Superior temporal gyrus (tissue), 1 donor: ENCODE measurements at regions not wholly inside any gene's neighbourhood (a gene's known extent, or its start where the extent isn't known, plus 50 kb on each side); places are given as distances from the start of the nearest gene placed in this dataset.

Source experiments
- DNase-seq: peaks from one replicate; pipeline ENCODE4 v3.0.0-alpha.2; 2016; ENCODE audit errors: extremely low spot score

- no peak for DNase-seq
Observed at GRCh38 chr5:118778941-118779340, 209.4 kb downstream of the DTWD2 start.

GRCh38 chr5:118777189-118777736, 211.1 kb downstream of the DTWD2 start:
- no peak for DNase-seq

- no peak for DNase-seq
Observed at GRCh38 chr5:118776755-118777154, 211.6 kb downstream of the DTWD2 start.

- no peak for DNase-seq
Observed at GRCh38 chr5:118775790-118776499, 212.4 kb downstream of the DTWD2 start.

GRCh38 chr5:118768607-118769175, 219.7 kb downstream of the DTWD2 start:
- no peak for DNase-seq

- DNase-seq: no peak
Observed at GRCh38 chr5:118762291-118762690, 226.1 kb downstream of the DTWD2 start.

- no peak for DNase-seq
Observed at GRCh38 chr5:118761814-118762213, 226.5 kb downstream of the DTWD2 start.

- no peak for DNase-seq
Observed at GRCh38 chr5:118752969-118753368, 235.4 kb downstream of the DTWD2 start.

GRCh38 chr5:118736396-118736795, 252.0 kb downstream of the DTWD2 start:
- DNase-seq: no peak

GRCh38 chr5:118733394-118733793, 255.0 kb downstream of the DTWD2 start:
- no peak for DNase-seq

- DNase-seq: no peak
Observed at GRCh38 chr5:118728191-118728590, 260.2 kb downstream of the DTWD2 start.

GRCh38 chr5:118726891-118727290, 261.5 kb downstream of the DTWD2 start:
- DNase-seq: no peak

GRCh38 chr5:118723021-118723338, 265.4 kb downstream of the DTWD2 start:
- DNase-seq: no peak

GRCh38 chr5:118722122-118723020, 266.0 kb downstream of the DTWD2 start:
- no peak for DNase-seq

- DNase-seq: no peak
Observed at GRCh38 chr5:118711727-118712126, 276.6 kb downstream of the DTWD2 start.

GRCh38 chr5:118705959-118706667, 282.2 kb downstream of the DTWD2 start:
- DNase-seq: no peak

- no peak for DNase-seq
Observed at GRCh38 chr5:118703241-118703640, 285.1 kb downstream of the DTWD2 start.

GRCh38 chr5:118701791-118702190, 286.6 kb downstream of the DTWD2 start:
- no peak for DNase-seq

- no peak for DNase-seq
Observed at GRCh38 chr5:118700510-118700909, 287.8 kb downstream of the DTWD2 start.

GRCh38 chr5:118698774-118699173, 289.6 kb downstream of the DTWD2 start:
- DNase-seq: no peak

- DNase-seq: no peak
Observed at GRCh38 chr5:118696076-118696475, 292.3 kb downstream of the DTWD2 start.

- DNase-seq: no peak
Observed at GRCh38 chr5:118692811-118693342, 295.5 kb downstream of the DTWD2 start.
